ENCODE measurements at regions not wholly inside any gene's neighbourhood (a gene's known extent, or its start where the extent isn't known, plus 50 kb on each side); places are given as distances from the start of the nearest gene placed in this dataset.

GRCh38 chr10:113477451-113477850 is 75.4 kb upstream of the HABP2 start:
- no peak overlapping the region for H3K4me3 ChIP-seq (ENCODE audit: low read depth, low read length)
- no peak for DNase-seq (ENCODE audit: low read depth)
- TF ChIP-seq CTCF (IDR thresholded peaks at IDR 0.05; ENCODE audit: insufficient read depth, low read length, poor library complexity, severe bottlenecking), result no peak

GRCh38 chr10:113479346-113480080 is 73.3 kb upstream of the HABP2 start:
- Histone ChIP-seq H3K27me3 (ENCODE audit: control insufficient read depth, insufficient read depth, low read length) (no peaks in the 10 kb centered on the region), H3K4me3 (ENCODE audit: low read depth, low read length) (no peak overlapping the region), H3K36me3 (ENCODE audit: control insufficient read depth, insufficient read depth, low read length) (no peaks in the 10 kb centered on the region)
- DNase-seq (ENCODE audit: low read depth), result no peak
- no peak for TF ChIP-seq CTCF (IDR thresholded peaks at IDR 0.05; ENCODE audit: insufficient read depth, low read length, poor library complexity, severe bottlenecking)

More at GRCh38 chr10:113477451-113477850, 75.4 kb upstream of the HABP2 start:
- H3K36me3 ChIP-seq (ENCODE audit: control insufficient read depth, insufficient read depth, low read length), result no peaks in the 10 kb centered on the region
- no peaks in the 10 kb centered on the region for H3K27me3 ChIP-seq (ENCODE audit: control insufficient read depth, insufficient read depth, low read length)

- no peaks in the 10 kb centered on the region for H3K36me3 ChIP-seq (ENCODE audit: control insufficient read depth, insufficient read depth, low read length)
- no peak for DNase-seq (ENCODE audit: low read depth)
- H3K4me3 ChIP-seq (ENCODE audit: low read depth, low read length), result no peak overlapping the region
- H3K27me3 ChIP-seq (ENCODE audit: control insufficient read depth, insufficient read depth, low read length), result no peaks in the 10 kb centered on the region
- no peak for TF ChIP-seq CTCF (IDR thresholded peaks at IDR 0.05; ENCODE audit: insufficient read depth, low read length, poor library complexity, severe bottlenecking)
Measured at GRCh38 chr10:113480081-113480360, 72.8 kb upstream of the HABP2 start.

- no peak for DNase-seq (ENCODE audit: low read depth)
- Histone ChIP-seq H3K27me3 (ENCODE audit: control insufficient read depth, insufficient read depth, low read length) (no peaks in the 10 kb centered on the region), H3K36me3 (ENCODE audit: control insufficient read depth, insufficient read depth, low read length) (no peaks in the 10 kb centered on the region), H3K4me3 (ENCODE audit: low read depth, low read length) (no peak overlapping the region)
- TF ChIP-seq CTCF (IDR thresholded peaks at IDR 0.05; ENCODE audit: insufficient read depth, low read length, poor library complexity, severe bottlenecking), result no peak
Measured at GRCh38 chr10:113480851-113481502, 71.9 kb upstream of the HABP2 start.

- no peak for TF ChIP-seq CTCF (IDR thresholded peaks at IDR 0.05; ENCODE audit: insufficient read depth, low read length, poor library complexity, severe bottlenecking)
- no peaks in the 10 kb centered on the region for H3K36me3 ChIP-seq (ENCODE audit: control insufficient read depth, insufficient read depth, low read length)
- no peaks in the 10 kb centered on the region for H3K27me3 ChIP-seq (ENCODE audit: control insufficient read depth, insufficient read depth, low read length)
- H3K4me3 ChIP-seq (ENCODE audit: low read depth, low read length), result no peak overlapping the region
- DNase-seq (ENCODE audit: low read depth), result no peak
Measured at GRCh38 chr10:113484487-113484886, 68.4 kb upstream of the HABP2 start.

- Histone ChIP-seq H3K27me3 (ENCODE audit: control insufficient read depth, insufficient read depth, low read length) (no peaks in the 10 kb centered on the region), H3K4me3 (ENCODE audit: low read depth, low read length) (no peak overlapping the region), H3K36me3 (ENCODE audit: control insufficient read depth, insufficient read depth, low read length) (no peaks in the 10 kb centered on the region)
- DNase-seq (ENCODE audit: low read depth), result no peak
- no peak for TF ChIP-seq CTCF (IDR thresholded peaks at IDR 0.05; ENCODE audit: insufficient read depth, low read length, poor library complexity, severe bottlenecking)
Measured at GRCh38 chr10:113485736-113486135, 67.1 kb upstream of the HABP2 start.
